ENCODE measurements at regions not wholly inside any gene's neighbourhood (a gene's known extent, or its start where the extent isn't known, plus 50 kb on each side); places are given as distances from the start of the nearest gene placed in this dataset.
"Not testable (repeated sequence)": the region's sequence is repeated elsewhere in the genome, so short reads cannot be mapped to it uniquely, and the experiment has no call there.

DNA sequence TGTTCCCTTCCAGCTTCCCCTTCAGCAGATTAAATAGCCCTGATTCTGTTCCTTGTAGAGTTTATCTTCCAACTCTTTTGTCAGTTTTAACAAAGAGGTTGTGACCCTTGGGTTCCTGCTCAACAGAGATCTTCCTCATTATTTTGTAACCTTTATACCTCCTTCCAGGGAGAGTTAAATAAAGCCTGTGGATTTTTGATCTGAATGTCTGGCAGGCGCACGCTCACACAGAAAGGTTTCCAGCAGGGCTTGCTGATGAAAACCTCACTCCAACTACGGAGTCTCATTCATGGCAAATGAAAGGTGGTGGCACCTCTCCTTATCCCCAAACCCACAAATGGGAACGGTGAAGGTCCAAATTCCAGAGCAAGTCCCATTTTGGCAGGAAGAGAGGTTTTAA is 129.0 kb downstream of the SREK1 start:
- Histone ChIP-seq H3K9ac (ENCODE audit: low read length) (no peak overlapping the region), H3K36me3 (ENCODE audit: control insufficient read depth, insufficient read depth, low read length, severe bottlenecking) (no peaks in the 10 kb centered on the region), H3K4me1 (ENCODE audit: control insufficient read depth, insufficient read depth, low read length) (no peaks in the 10 kb centered on the region), H3K9me3 (ENCODE audit: control insufficient read depth, low read length) (no peaks in the 10 kb centered on the region), H3K4me3 (ENCODE audit: low read length) (no peak overlapping the region), H3K27me3 (replicated peaks; ENCODE audit: control insufficient read depth, insufficient read depth, low read length) (peaks cover 3% of the 10 kb centered on the region)
- no peak for DNase-seq (ENCODE audit: low read depth)

DNA sequence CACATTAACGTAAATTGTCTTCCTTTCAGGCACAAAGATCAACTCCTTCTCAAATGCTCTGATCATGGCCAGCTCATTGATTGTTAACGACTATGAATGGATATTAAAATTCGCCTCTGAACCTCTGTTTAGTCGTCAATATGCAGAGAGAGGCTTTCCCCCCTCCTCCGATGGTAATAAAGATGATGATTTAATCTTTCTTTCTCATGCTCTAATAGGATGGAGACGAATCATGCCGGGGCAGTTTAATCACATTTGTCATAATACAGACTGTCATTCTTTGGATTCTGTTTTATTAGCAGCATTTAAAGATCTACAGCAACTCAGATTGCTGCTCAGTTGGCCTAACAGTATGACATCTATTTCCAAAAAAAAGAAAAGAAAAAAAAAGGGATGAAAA is 132.9 kb downstream of the SREK1 start:
- no peak overlapping the region for H3K4me3 ChIP-seq (ENCODE audit: low read length)
- peaks cover 3% of the 10 kb centered on the region for H3K27me3 ChIP-seq (replicated peaks; ENCODE audit: control insufficient read depth, insufficient read depth, low read length)
- H3K4me1 ChIP-seq (ENCODE audit: control insufficient read depth, insufficient read depth, low read length) = no peaks in the 10 kb centered on the region
- DNase-seq (ENCODE audit: low read depth) = no peak
- H3K9ac ChIP-seq (ENCODE audit: low read length) = no peak overlapping the region
- no peaks in the 10 kb centered on the region for H3K36me3 ChIP-seq (ENCODE audit: control insufficient read depth, insufficient read depth, low read length, severe bottlenecking)
- no peaks in the 10 kb centered on the region for H3K9me3 ChIP-seq (ENCODE audit: control insufficient read depth, low read length)

DNA sequence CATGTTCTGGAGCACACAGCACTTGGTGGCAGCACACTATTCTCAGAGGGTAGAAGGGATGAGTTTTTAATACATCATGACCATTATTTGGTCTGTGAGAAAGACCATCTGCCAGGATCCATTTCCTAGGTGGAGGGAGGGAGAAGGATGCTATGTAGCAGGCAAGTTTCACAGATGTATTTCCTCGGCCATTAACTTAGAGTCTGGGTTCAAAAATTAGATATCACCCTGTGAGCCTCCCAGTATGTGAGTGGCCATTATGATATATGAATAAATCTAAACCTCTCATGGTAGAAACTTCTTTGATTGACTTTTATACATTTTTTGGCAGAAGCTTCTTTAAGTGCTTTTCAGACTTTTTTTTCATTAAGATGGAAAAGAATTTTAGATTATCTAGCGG is 133.9 kb downstream of the SREK1 start:
- Histone ChIP-seq H3K9ac (ENCODE audit: low read length) (no peak overlapping the region), H3K36me3 (ENCODE audit: control insufficient read depth, insufficient read depth, low read length, severe bottlenecking) (no peaks in the 10 kb centered on the region), H3K4me3 (ENCODE audit: low read length) (no peak overlapping the region), H3K27me3 (replicated peaks; ENCODE audit: control insufficient read depth, insufficient read depth, low read length) (peaks cover 3% of the 10 kb centered on the region), H3K9me3 (ENCODE audit: control insufficient read depth, low read length) (no peaks in the 10 kb centered on the region), H3K4me1 (ENCODE audit: control insufficient read depth, insufficient read depth, low read length) (no peaks in the 10 kb centered on the region)
- no peak for DNase-seq (ENCODE audit: low read depth)

GRCh38 chr5:66281294-66281693 is 137.2 kb downstream of the SREK1 start:
- no peak for DNase-seq (ENCODE audit: low read depth)
- H3K27me3 ChIP-seq (replicated peaks; ENCODE audit: control insufficient read depth, insufficient read depth, low read length) = no peaks in the 10 kb centered on the region
- H3K9me3 ChIP-seq (ENCODE audit: control insufficient read depth, low read length) = no peaks in the 10 kb centered on the region
- no peak overlapping the region for H3K4me3 ChIP-seq (ENCODE audit: low read length)
- no peak overlapping the region for H3K9ac ChIP-seq (ENCODE audit: low read length)
- no peaks in the 10 kb centered on the region for H3K36me3 ChIP-seq (ENCODE audit: control insufficient read depth, insufficient read depth, low read length, severe bottlenecking)
- peaks cover 11% of the 10 kb centered on the region for H3K4me1 ChIP-seq (ENCODE audit: control insufficient read depth, insufficient read depth, low read length)

DNA sequence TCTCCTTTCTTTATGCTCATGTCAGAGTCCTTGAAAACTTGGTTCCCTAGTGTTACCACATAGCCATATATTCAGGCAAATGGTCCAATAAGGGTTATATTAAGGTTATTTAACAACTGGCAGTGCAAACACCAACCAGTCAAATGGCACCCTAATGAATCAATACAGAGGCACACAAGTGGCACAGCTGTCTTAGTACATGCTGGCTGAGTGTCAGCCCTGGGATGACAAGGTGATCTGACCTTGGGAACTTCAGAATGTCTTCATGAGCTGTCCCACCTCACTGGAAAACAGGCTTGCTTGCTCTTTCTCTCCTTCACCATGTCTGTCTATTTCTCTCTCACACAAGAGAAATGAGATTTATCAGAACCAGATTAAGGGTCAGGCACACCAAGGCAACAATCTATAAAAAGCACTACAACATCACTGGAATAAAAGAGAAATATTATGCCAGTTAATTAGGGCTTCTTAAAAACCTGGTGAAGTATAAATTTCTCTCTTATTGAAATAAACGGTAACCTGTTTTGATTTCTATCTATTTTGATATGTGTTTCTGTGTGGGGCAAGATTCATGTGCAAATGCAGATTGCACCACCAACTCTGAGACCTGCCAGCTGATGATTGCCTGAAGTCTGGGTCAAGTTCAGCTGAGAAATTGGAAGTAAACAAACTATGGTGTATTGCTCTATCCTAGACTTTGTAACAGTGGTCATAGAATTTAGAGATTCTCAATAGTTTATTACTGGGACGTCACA is 140.7 kb downstream of the SREK1 start:
- Histone ChIP-seq H3K9ac (ENCODE audit: low read length) (no peak overlapping the region), H3K4me3 (ENCODE audit: low read length) (no peak overlapping the region), H3K9me3 (ENCODE audit: control insufficient read depth, low read length) (no peaks in the 10 kb centered on the region), H3K27me3 (replicated peaks; ENCODE audit: control insufficient read depth, insufficient read depth, low read length) (peaks cover 5% of the 10 kb centered on the region), H3K36me3 (ENCODE audit: control insufficient read depth, insufficient read depth, low read length, severe bottlenecking) (no peaks in the 10 kb centered on the region), H3K4me1 (ENCODE audit: control insufficient read depth, insufficient read depth, low read length) (peaks cover 11% of the 10 kb centered on the region)
- DNase-seq (ENCODE audit: low read depth) = no peak

DNA sequence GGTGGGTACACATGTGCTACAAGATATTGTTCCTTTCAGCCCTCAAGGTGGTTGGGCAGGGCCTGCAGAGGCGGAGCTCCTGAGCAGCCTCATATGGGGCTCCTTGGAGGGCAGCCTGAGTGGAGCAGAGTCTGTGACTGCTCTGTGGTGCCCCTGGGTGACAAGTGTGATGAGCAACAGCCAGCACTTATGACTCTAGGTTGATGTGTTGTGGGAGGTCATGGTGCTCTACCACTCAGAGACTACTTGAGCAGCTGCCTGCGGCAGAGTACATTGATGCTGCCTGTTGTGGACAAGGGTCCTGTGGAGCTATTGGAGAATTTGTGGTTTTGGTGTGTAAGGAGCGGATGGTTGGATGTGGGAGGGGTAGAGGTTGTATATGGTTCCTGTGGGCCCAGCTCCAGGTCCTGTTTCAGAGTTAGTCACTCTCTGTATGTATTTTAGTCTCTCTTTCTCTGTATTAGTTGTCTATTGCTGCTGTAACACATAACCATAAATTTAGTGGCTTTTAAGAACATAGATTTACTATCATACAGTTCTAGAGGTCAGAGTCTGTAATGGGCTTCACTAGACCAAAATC is 141.3 kb downstream of the SREK1 start:
- H3K4me1 ChIP-seq (ENCODE audit: control insufficient read depth, insufficient read depth, low read length) = peaks cover 11% of the 10 kb centered on the region
- H3K4me3 ChIP-seq (ENCODE audit: low read length) = no peak overlapping the region
- H3K9ac ChIP-seq (ENCODE audit: low read length) = no peak overlapping the region
- no peak for DNase-seq (ENCODE audit: low read depth)
- H3K9me3 ChIP-seq (ENCODE audit: control insufficient read depth, low read length) = no peaks in the 10 kb centered on the region
- no peaks in the 10 kb centered on the region for H3K36me3 ChIP-seq (ENCODE audit: control insufficient read depth, insufficient read depth, low read length, severe bottlenecking)
- peaks cover 8% of the 10 kb centered on the region for H3K27me3 ChIP-seq (replicated peaks; ENCODE audit: control insufficient read depth, insufficient read depth, low read length)

DNA sequence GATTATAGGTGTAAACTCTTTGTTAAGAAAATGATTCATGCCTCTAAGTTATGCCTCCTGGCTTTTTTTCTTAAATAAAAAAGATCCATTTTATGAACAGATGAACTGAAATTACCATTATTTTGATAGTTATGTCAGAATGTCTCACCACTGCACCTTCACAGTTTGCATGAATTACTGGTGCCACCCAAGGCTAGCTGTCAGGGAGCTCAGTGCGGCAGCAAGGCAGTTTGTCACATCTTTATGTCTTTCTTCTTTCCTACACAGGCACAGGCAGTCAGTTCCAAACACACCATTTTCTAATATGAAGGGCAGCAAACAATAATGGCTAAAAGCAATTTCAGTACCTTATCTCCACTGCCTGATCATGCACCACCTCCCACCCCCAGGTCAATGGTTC is 147.7 kb downstream of the SREK1 start:
- H3K4me1 ChIP-seq (ENCODE audit: control insufficient read depth, insufficient read depth, low read length) = no peaks in the 10 kb centered on the region
- DNase-seq (ENCODE audit: low read depth) = no peak
- H3K4me3 ChIP-seq (ENCODE audit: low read length) = no peak overlapping the region
- no peak overlapping the region for H3K9ac ChIP-seq (ENCODE audit: low read length)
- H3K9me3 ChIP-seq (ENCODE audit: control insufficient read depth, low read length) = no peaks in the 10 kb centered on the region
- no peaks in the 10 kb centered on the region for H3K36me3 ChIP-seq (ENCODE audit: control insufficient read depth, insufficient read depth, low read length, severe bottlenecking)
- H3K27me3 ChIP-seq (replicated peaks; ENCODE audit: control insufficient read depth, insufficient read depth, low read length) = peaks cover 34% of the 10 kb centered on the region

- not testable (repeated sequence) for H3K9me3 ChIP-seq (ENCODE audit: control insufficient read depth, low read length); H3K36me3 ChIP-seq (ENCODE audit: control insufficient read depth, insufficient read depth, low read length, severe bottlenecking)
- H3K27me3 ChIP-seq (replicated peaks; ENCODE audit: control insufficient read depth, insufficient read depth, low read length) = peaks cover 34% of the 10 kb centered on the region
These were observed 149.8 kb downstream of the SREK1 start for GRCh38 chr5:66293851-66294250.

GRCh38 chr5:66299463-66299862 is 155.4 kb downstream of the SREK1 start:
- DNase-seq (ENCODE audit: low read depth) = no peak
- Histone ChIP-seq H3K27me3 (replicated peaks; ENCODE audit: control insufficient read depth, insufficient read depth, low read length) (peaks cover 5% of the 10 kb centered on the region), H3K4me3 (ENCODE audit: low read length) (no peak overlapping the region), H3K36me3 (ENCODE audit: control insufficient read depth, insufficient read depth, low read length, severe bottlenecking) (no peaks in the 10 kb centered on the region), H3K9me3 (ENCODE audit: control insufficient read depth, low read length) (no peaks in the 10 kb centered on the region), H3K4me1 (ENCODE audit: control insufficient read depth, insufficient read depth, low read length) (no peaks in the 10 kb centered on the region), H3K9ac (ENCODE audit: low read length) (no peak overlapping the region)

More at GRCh38 chr5:66293851-66294250, 149.8 kb downstream of the SREK1 start:
- not testable (repeated sequence) for DNase-seq (ENCODE audit: low read depth); H3K4me3 ChIP-seq (ENCODE audit: low read length); H3K4me1 ChIP-seq (ENCODE audit: control insufficient read depth, insufficient read depth, low read length); H3K9ac ChIP-seq (ENCODE audit: low read length)

DNA sequence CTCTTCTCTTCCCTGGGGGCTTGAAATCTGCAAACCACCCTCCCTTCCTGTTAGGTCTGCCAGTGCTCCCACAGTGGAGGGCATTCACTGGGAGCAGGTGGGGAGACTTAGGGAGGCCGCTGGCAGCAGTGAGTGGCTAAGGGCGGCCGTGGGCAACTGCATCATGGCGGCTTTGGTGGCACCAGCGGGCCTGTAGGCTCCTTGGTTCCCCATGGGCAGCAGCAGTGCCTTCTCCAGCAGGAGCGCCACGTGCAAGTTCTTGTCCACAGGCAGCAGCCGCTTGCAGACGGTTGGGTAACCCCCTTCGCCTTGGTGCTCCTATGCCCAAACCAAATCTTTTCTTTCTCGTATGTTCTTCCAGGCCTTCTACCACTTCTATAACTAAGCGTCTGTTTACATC is 158.2 kb downstream of the SREK1 start:
- DNase-seq (ENCODE audit: low read depth) = no peak
- H3K27me3 ChIP-seq (replicated peaks; ENCODE audit: control insufficient read depth, insufficient read depth, low read length) = peaks cover 10% of the 10 kb centered on the region
- H3K9me3 ChIP-seq (ENCODE audit: control insufficient read depth, low read length) = no peaks in the 10 kb centered on the region
- peaks cover 5% of the 10 kb centered on the region for H3K4me1 ChIP-seq (ENCODE audit: control insufficient read depth, insufficient read depth, low read length)
- H3K36me3 ChIP-seq (ENCODE audit: control insufficient read depth, insufficient read depth, low read length, severe bottlenecking) = no peaks in the 10 kb centered on the region
- H3K4me3 ChIP-seq (ENCODE audit: low read length) = no peak overlapping the region
- H3K9ac ChIP-seq (ENCODE audit: low read length) = no peak overlapping the region

GRCh38 chr5:66306105-66306843 is 162.2 kb downstream of the SREK1 start:
- Histone ChIP-seq H3K4me3 (ENCODE audit: low read length) (no peak overlapping the region), H3K27me3 (replicated peaks; ENCODE audit: control insufficient read depth, insufficient read depth, low read length) (peaks cover 6% of the 10 kb centered on the region), H3K9ac (ENCODE audit: low read length) (no peak overlapping the region), H3K4me1 (ENCODE audit: control insufficient read depth, insufficient read depth, low read length) (peaks cover 5% of the 10 kb centered on the region), H3K36me3 (ENCODE audit: control insufficient read depth, insufficient read depth, low read length, severe bottlenecking) (no peaks in the 10 kb centered on the region), H3K9me3 (ENCODE audit: control insufficient read depth, low read length) (no peaks in the 10 kb centered on the region)
- peak; percentile 85 for DNase-seq (ENCODE audit: low read depth)

Measured in adipocyte (in vitro differentiated cells).